ENCODE measurements at regions not wholly inside any gene's neighbourhood (a gene's known extent, or its start where the extent isn't known, plus 50 kb on each side); places are given as distances from the start of the nearest gene placed in this dataset.

- Histone ChIP-seq H3K79me1 (ENCODE audit: low read depth, low read length) (no peaks in the 10 kb centered on the region), H2BK20ac (ENCODE audit: low read length) (peak overlapping the region; percentile 48; the same call in 1 of the 2 replicates), H3K27me3 (replicated peaks in 1 of 4; ENCODE audit: control insufficient read depth in 3 of 4, extremely low read depth in 1 of 4, insufficient read depth in 3 of 4, low read length in 3 of 4) (no peaks in the 10 kb centered on the region), H3K4me1 (replicated peaks in 1 of 4; ENCODE audit: control insufficient read depth in 3 of 4, insufficient read depth in 4 of 4, low read length in 3 of 4) (peaks cover 6 to 18% (median 10%) of the 10 kb centered on the region in 4 experiments), H3K36me3 (ENCODE audit: control insufficient read depth in 2 of 4, insufficient read depth in 4 of 4, low read length in 3 of 4) (no peaks in the 10 kb centered on the region; a peak in 1 of 8 replicates), H4K5ac (ENCODE audit: insufficient read length, low read depth, low read length) (no peak overlapping the region), H3K4ac (replicated peaks; ENCODE audit: insufficient read length, low read depth, low read length) (no peak overlapping the region), H4K91ac (replicated peaks; ENCODE audit: insufficient read length, low read length) (no peak overlapping the region), H3K23ac (ENCODE audit: insufficient read length) (no peak overlapping the region), H3K9me3 (ENCODE audit: insufficient read depth in 2 of 2, low read depth in 1 of 2, low read length in 1 of 2) (0 out of 4 replicates have a peak, but pooled peaks cover 0 to 3% of the 10 kb centered on the region in 2 experiments), H3K4me2 (ENCODE audit: insufficient read depth in 1 of 2, low read depth in 2 of 2, low read length in 2 of 2) (no peak overlapping the region), H2BK5ac (ENCODE audit: low read depth, low read length) (no peak overlapping the region), H3K18ac (ENCODE audit: extremely low read depth, low read length) (0 out of 2 replicates have a peak overlapping the region, but pooled peaks have one; percentile 25), H2AK5ac (ENCODE audit: low read depth, low read length) (no peak overlapping the region), H3K4me3 (ENCODE audit: extremely low read depth in 1 of 4, insufficient read depth in 2 of 4, low read depth in 3 of 4, low read length in 4 of 4) (no peak overlapping the region), H2AFZ (ENCODE audit: low read length) (no peak overlapping the region), H4K8ac (ENCODE audit: extremely low read depth, insufficient read depth, low read length) (no peak overlapping the region), H2BK15ac (ENCODE audit: low read length) (peak overlapping the region; percentile 83; the same call in 1 of the 2 replicates), H3K9ac (replicated peaks in 1 of 4; ENCODE audit: extremely low read depth in 1 of 4, low read depth in 3 of 4, low read length in 3 of 4) (no peak overlapping the region), H2BK12ac (ENCODE audit: low read depth, low read length) (peak overlapping the region; percentile 61; the same call in 1 of the 2 replicates), H4K20me1 (replicated peaks in 1 of 2; ENCODE audit: control insufficient read depth in 1 of 2, insufficient read depth in 2 of 2, low read length in 2 of 2) (no peaks in the 10 kb centered on the region), H2BK120ac (replicated peaks; ENCODE audit: low read depth, low read length) (no peak overlapping the region), H3K79me2 (ENCODE audit: control insufficient read depth in 1 of 2, insufficient read depth in 2 of 2, low read length in 2 of 2) (no peaks in the 10 kb centered on the region), H3K23me2 (ENCODE audit: low read depth, low read length) (peaks cover 2% of the 10 kb centered on the region; the same call in 1 of the 2 replicates), H3K56ac (replicated peaks; ENCODE audit: insufficient read length, low read depth, low read length) (no peak overlapping the region), H3K27ac (ENCODE audit: low read depth, low read length) (no peak overlapping the region), H3K14ac (ENCODE audit: insufficient read length) (no peak overlapping the region)
- 93% methylated on average over 2 of the region's 2 CpGs; no CpG with 5 or more reads in 1 of the 2 experiments for WGBS, 2 experiments (ENCODE audit: extremely low coverage in 1 of 2, insufficient coverage in 1 of 2, insufficient read length in 1 of 2, insufficient replicate concordance in 2 of 2, low coverage in 1 of 2, low lambda C conversion rate in 2 of 2, missing lambda C conversion rate in 1 of 2)
- POLR2A ChIA-PET (ENCODE audit: partially characterized antibody) = interaction anchor here (0.7 kb wide), 1 partner anchor 463 kb away, joined by 3 read pairs; no protein-coding TSS in a partner anchor
- TF ChIP-seq POU5F1 (IDR thresholded peaks at IDR 0.05; ENCODE audit: low read depth, low read length) = no peak
- no peak for TF ChIP-seq RFX5 (IDR thresholded peaks at IDR 0.05; ENCODE audit: borderline replicate concordance, low read depth, low read length)
- TF ChIP-seq CTCF (IDR thresholded peaks at IDR 0.05; ENCODE audit: control extremely low read depth in 1 of 3, insufficient read depth in 1 of 3, low read depth in 1 of 3, low read length in 3 of 3) = no peak
- no peak for TF ChIP-seq CBX5 (IDR thresholded peaks at IDR 0.05; ENCODE audit: low read depth, low read length)
- TF ChIP-seq JUND (IDR thresholded peaks at IDR 0.05; ENCODE audit: low read length) = no peak
- TF ChIP-seq HDAC6 (IDR thresholded peaks at IDR 0.05; ENCODE audit: low read depth, low read length) = no peak
- TF ChIP-seq E2F6 (IDR thresholded peaks at IDR 0.05) = no peak
- no peak for TF ChIP-seq SUZ12 (IDR thresholded peaks at IDR 0.05; ENCODE audit: low read length)
- TF ChIP-seq CTBP2 (IDR thresholded peaks at IDR 0.05; ENCODE audit: borderline replicate concordance, insufficient read depth, insufficient read length, low read length) = no peak
- DNase-seq (ENCODE audit: low read depth in 1 of 2, low spot score in 2 of 2) = no peak
- CTCF ChIA-PET (ENCODE audit: partially characterized antibody) = interaction anchor here (1.5 kb wide), 1 partner anchor 25 kb away, joined by 3 read pairs; no protein-coding TSS in a partner anchor
- FAIRE-seq = no peak
These were observed 540.7 kb upstream of the BTBD3 start for GRCh38 chr20:11376998-11377397.

Data from H1 (cell line).